DOHH2 (cell line): ENCODE measurements at regions not wholly inside any gene's neighbourhood (a gene's known extent, or its start where the extent isn't known, plus 50 kb on each side); places are given as distances from the start of the nearest gene placed in this dataset.

Experiments used
- H3F3A ChIP-seq: fragments of 200-600 bp; sonication (generic), shearing (Covaris generic); 2 replicates; pipeline ENCODE4 v1.6.0; 2016; ENCODE audit warnings: antibody characterized with exemption, mild to moderate bottlenecking; ENCODE audit not compliant: control insufficient read depth, insufficient read depth
- H3K27ac ChIP-seq: fragments of 200-600 bp; sonication (generic); 2 replicates; pipeline ENCODE4 v1.5.1; 2014; ENCODE audit warnings: low read depth, mild to moderate bottlenecking, low read length, moderate library complexity
- H3K27me3 ChIP-seq: fragments of 200-600 bp; sonication (generic); 2 replicates; pipeline ENCODE4 v1.6.1; 2014; ENCODE audit warnings: mild to moderate bottlenecking, low read length, mixed read lengths; ENCODE audit not compliant: control insufficient read depth
- H3K36me3 ChIP-seq: fragments of 200-600 bp; sonication (generic); 2 replicates; pipeline ENCODE4 v1.6.1; 2014; ENCODE audit warnings: mild to moderate bottlenecking, low read length, moderate library complexity, mixed read lengths; ENCODE audit not compliant: control insufficient read depth
- H3K4me1 ChIP-seq: fragments of 200-600 bp; sonication (generic); 2 replicates; pipeline ENCODE4 v1.6.1; 2014; ENCODE audit warnings: mild to moderate bottlenecking, low read length, mixed read lengths; ENCODE audit not compliant: control insufficient read depth
- H3K4me2 ChIP-seq: fragments of 200-600 bp; sonication (generic); 2 replicates; pipeline ENCODE4 v1.6.0; 2014; ENCODE audit warnings: mild to moderate bottlenecking, low read length, moderate library complexity
- H3K4me3 ChIP-seq: fragments of 200-600 bp; sonication (generic); 2 replicates; pipeline ENCODE4 v1.5.1; 2014; ENCODE audit warnings: mild to moderate bottlenecking, low read length, mixed read lengths
- H3K79me2 ChIP-seq: fragments of 200-600 bp; sonication (generic); 2 replicates; pipeline ENCODE4 v1.6.1; 2014; ENCODE audit warnings: mild to moderate bottlenecking, low read length, mixed read lengths; ENCODE audit not compliant: control insufficient read depth
- H3K9me2 ChIP-seq: fragments of 200-600 bp; sonication (generic); replicated peaks from 2 replicates; pipeline ENCODE4 v1.6.1; 2014; ENCODE audit warnings: mild to moderate bottlenecking, low read length, mixed read lengths; ENCODE audit not compliant: control insufficient read depth
- H3K9me3 ChIP-seq: fragments of 200-600 bp; sonication (generic); 2 replicates; pipeline ENCODE4 v1.6.1; 2014; ENCODE audit warnings: antibody characterized with exemption, low read length, mixed read lengths; ENCODE audit not compliant: control insufficient read depth, insufficient read depth
- H4K20me1 ChIP-seq: fragments of 200-600 bp; sonication (generic); 2 replicates; pipeline ENCODE4 v1.6.0; 2014; ENCODE audit warnings: low read depth, mild to moderate bottlenecking, antibody characterized with exemption, low read length, moderate library complexity; ENCODE audit not compliant: control insufficient read depth, insufficient read depth
- EZH2phosphoT487 ChIP-seq: fragments of 200-600 bp; sonication (generic); IDR thresholded peaks from 2 replicates; pipeline ENCODE4 v1.6.1; 2017; ENCODE audit warnings: borderline replicate concordance, mild to moderate bottlenecking, antibody characterized with exemption, low read length, moderate library complexity, mixed read lengths
- TF ChIP-seq, protein P1 (sequence below): fragments of 200-600 bp; sonication (generic); IDR thresholded peaks from one replicate; pipeline ENCODE4 v1.5.1; 2014; ENCODE audit warnings: antibody characterized with exemption, mild to moderate bottlenecking, low read depth, low read length; ENCODE audit not compliant: poor library complexity, severe bottlenecking

DNA sequence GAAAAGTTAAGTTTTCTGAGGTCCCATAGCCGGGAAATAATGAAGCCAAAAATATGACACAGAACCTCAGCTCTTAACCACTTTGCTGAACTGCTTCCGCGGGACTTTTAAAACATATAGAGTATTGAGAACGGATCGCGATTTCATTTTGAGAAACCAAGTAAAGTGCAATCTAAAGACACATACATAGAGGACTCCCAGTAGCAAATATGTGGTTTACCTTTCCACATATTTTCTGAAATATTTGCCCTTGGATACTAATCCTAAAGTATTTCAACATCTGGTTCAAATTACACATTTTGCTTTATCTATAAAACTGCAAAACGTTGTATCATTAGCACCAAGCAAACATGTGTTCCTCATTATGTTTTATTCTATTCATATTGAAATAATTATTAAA lies 776.5 kb downstream of the ROBO2 start:
- Histone ChIP-seq H3K4me2 (no peak overlapping the region), H4K20me1 (no peaks in the 10 kb centered on the region), H3K79me2 (no peaks in the 10 kb centered on the region), H3K4me3 (no peak overlapping the region), H3K9me2 (no peaks in the 10 kb centered on the region), H3F3A (no peaks in the 10 kb centered on the region), H3K9me3 (peaks cover 4% of the 10 kb centered on the region; the same call in 1 of the 2 replicates), H3K27ac (no peak overlapping the region), H3K27me3 (no peaks in the 10 kb centered on the region), H3K4me1 (no peaks in the 10 kb centered on the region), H3K36me3 (no peaks in the 10 kb centered on the region)
- no peak for TF ChIP-seq EZH2phosphoT487
- TF ChIP-seq, protein P1, sequence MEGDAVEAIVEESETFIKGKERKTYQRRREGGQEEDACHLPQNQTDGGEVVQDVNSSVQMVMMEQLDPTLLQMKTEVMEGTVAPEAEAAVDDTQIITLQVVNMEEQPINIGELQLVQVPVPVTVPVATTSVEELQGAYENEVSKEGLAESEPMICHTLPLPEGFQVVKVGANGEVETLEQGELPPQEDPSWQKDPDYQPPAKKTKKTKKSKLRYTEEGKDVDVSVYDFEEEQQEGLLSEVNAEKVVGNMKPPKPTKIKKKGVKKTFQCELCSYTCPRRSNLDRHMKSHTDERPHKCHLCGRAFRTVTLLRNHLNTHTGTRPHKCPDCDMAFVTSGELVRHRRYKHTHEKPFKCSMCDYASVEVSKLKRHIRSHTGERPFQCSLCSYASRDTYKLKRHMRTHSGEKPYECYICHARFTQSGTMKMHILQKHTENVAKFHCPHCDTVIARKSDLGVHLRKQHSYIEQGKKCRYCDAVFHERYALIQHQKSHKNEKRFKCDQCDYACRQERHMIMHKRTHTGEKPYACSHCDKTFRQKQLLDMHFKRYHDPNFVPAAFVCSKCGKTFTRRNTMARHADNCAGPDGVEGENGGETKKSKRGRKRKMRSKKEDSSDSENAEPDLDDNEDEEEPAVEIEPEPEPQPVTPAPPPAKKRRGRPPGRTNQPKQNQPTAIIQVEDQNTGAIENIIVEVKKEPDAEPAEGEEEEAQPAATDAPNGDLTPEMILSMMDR: no peak

GRCh38 chr3:77825001-77825827 lies 785.3 kb downstream of the ROBO2 start:
- no peaks in the 10 kb centered on the region for H3K9me2 ChIP-seq
- H3K36me3 ChIP-seq: no peaks in the 10 kb centered on the region
- no peaks in the 10 kb centered on the region for H3K79me2 ChIP-seq
- no peak overlapping the region for H3K4me2 ChIP-seq
- no peak overlapping the region for H3K27ac ChIP-seq
- H3K4me1 ChIP-seq: no peaks in the 10 kb centered on the region
- H3K9me3 ChIP-seq: no peaks in the 10 kb centered on the region; the same call in 1 of the 2 replicates
- no peaks in the 10 kb centered on the region for H4K20me1 ChIP-seq
- no peak overlapping the region for H3K4me3 ChIP-seq
- TF ChIP-seq EZH2phosphoT487: no peak
- TF ChIP-seq, protein P1: no peak
- no peaks in the 10 kb centered on the region for H3K27me3 ChIP-seq
- H3F3A ChIP-seq: no peaks in the 10 kb centered on the region

- Histone ChIP-seq H3K9me3 (no peaks in the 10 kb centered on the region), H3K27me3 (no peaks in the 10 kb centered on the region), H3K4me2 (no peak overlapping the region), H3K27ac (no peak overlapping the region), H4K20me1 (no peaks in the 10 kb centered on the region), H3K4me1 (no peaks in the 10 kb centered on the region), H3K79me2 (no peaks in the 10 kb centered on the region), H3F3A (no peaks in the 10 kb centered on the region), H3K9me2 (no peaks in the 10 kb centered on the region), H3K4me3 (no peak overlapping the region), H3K36me3 (no peaks in the 10 kb centered on the region)
- TF ChIP-seq, protein P1: no peak
- TF ChIP-seq EZH2phosphoT487: no peak
Observed at GRCh38 chr3:77835921-77836320, 796.0 kb downstream of the ROBO2 start.
